SK-N-SH treated with all-trans-retinoic acid at 6 μM for 48 hours (cell line): ENCODE measurements at regions not wholly inside any gene's neighbourhood (a gene's known extent, or its start where the extent isn't known, plus 50 kb on each side); places are given as distances from the start of the nearest gene placed in this dataset.

Source experiments
- ARNTL ChIP-seq: fragments of 450-650 bp; formaldehyde crosslinking; IDR thresholded peaks from 2 replicates; pipeline ENCODE4 v1.5.0; 2020; ENCODE audit warnings: low read depth, mild to moderate bottlenecking, moderate library complexity, borderline replicate concordance
- BACH2 ChIP-seq: fragments of 250-450 bp; sonication (Bioruptor Pico); IDR thresholded peaks from 2 replicates; pipeline ENCODE4 v1.9.0; 2021; ENCODE audit warnings: mild to moderate bottlenecking, borderline replicate concordance
- ISL1 ChIP-seq: fragments of 250-450 bp; sonication (Bioruptor Pico); IDR thresholded peaks from 2 replicates; pipeline ENCODE4 v2.1.2; 2022; ENCODE audit warnings: mild to moderate bottlenecking, moderate library complexity
- OSR1 ChIP-seq: fragments of 250-450 bp; sonication (Bioruptor Pico); IDR thresholded peaks from 2 replicates; pipeline ENCODE4 v1.8.0; 2022; ENCODE audit warnings: moderate library complexity, mild to moderate bottlenecking, inconsistent platforms
- PPARA ChIP-seq: fragments of 250-450 bp; sonication (Bioruptor Pico); IDR thresholded peaks from 2 replicates; pipeline ENCODE4 v1.5.0; 2020; ENCODE audit warnings: mild to moderate bottlenecking, borderline replicate concordance
- RARB ChIP-seq: fragments of 250-450 bp; sonication (Bioruptor Pico); IDR thresholded peaks from 2 replicates; pipeline ENCODE4 v1.8.0; 2021; ENCODE audit warnings: mild to moderate bottlenecking, moderate library complexity
- SNAI2 ChIP-seq: fragments of 250-450 bp; sonication (Bioruptor Pico); IDR thresholded peaks from 2 replicates; pipeline ENCODE4 v1.5.0; 2020; ENCODE audit warnings: mild to moderate bottlenecking, moderate library complexity
- TCF4 ChIP-seq: fragments of 250-450 bp; sonication (Bioruptor Pico); IDR thresholded peaks from 2 replicates; pipeline ENCODE4 v1.8.0; 2021; ENCODE audit warnings: mild to moderate bottlenecking, moderate library complexity, borderline replicate concordance
- ZFP30 ChIP-seq: fragments of 450-650 bp; formaldehyde crosslinking; IDR thresholded peaks from 2 replicates; pipeline ENCODE4 v1.5.0; 2022; ENCODE audit warnings: mild to moderate bottlenecking, moderate library complexity
- ZNF8 ChIP-seq: fragments of 450-650 bp; formaldehyde crosslinking; IDR thresholded peaks from 2 replicates; pipeline ENCODE4 v1.5.0; 2020; ENCODE audit warnings: mild to moderate bottlenecking, moderate library complexity
- TF ChIP-seq, protein P1 (sequence below): fragments of 250-450 bp; sonication (Bioruptor Pico); IDR thresholded peaks from 2 replicates; pipeline ENCODE4 v1.5.0; 2020; ENCODE audit warnings: mild to moderate bottlenecking, moderate library complexity
- TF ChIP-seq, protein P2 (sequence below): fragments of 250-450 bp; sonication (Bioruptor Pico); IDR thresholded peaks from 2 replicates; pipeline ENCODE4 v1.5.1; 2021; ENCODE audit warnings: mild to moderate bottlenecking, moderate library complexity
- TF ChIP-seq, protein P3 (sequence below): fragments of 250-450 bp; sonication (Bioruptor Pico); IDR thresholded peaks from 2 replicates; pipeline ENCODE4 v1.5.1; 2020; ENCODE audit warnings: low read depth, mild to moderate bottlenecking, moderate library complexity
- TF ChIP-seq, protein P4 (sequence below): fragments of 250-450 bp; sonication (Bioruptor Pico); IDR thresholded peaks from 2 replicates; pipeline ENCODE4 v1.8.0; 2021; ENCODE audit warnings: low read depth, mild to moderate bottlenecking, moderate library complexity, borderline replicate concordance

DNA sequence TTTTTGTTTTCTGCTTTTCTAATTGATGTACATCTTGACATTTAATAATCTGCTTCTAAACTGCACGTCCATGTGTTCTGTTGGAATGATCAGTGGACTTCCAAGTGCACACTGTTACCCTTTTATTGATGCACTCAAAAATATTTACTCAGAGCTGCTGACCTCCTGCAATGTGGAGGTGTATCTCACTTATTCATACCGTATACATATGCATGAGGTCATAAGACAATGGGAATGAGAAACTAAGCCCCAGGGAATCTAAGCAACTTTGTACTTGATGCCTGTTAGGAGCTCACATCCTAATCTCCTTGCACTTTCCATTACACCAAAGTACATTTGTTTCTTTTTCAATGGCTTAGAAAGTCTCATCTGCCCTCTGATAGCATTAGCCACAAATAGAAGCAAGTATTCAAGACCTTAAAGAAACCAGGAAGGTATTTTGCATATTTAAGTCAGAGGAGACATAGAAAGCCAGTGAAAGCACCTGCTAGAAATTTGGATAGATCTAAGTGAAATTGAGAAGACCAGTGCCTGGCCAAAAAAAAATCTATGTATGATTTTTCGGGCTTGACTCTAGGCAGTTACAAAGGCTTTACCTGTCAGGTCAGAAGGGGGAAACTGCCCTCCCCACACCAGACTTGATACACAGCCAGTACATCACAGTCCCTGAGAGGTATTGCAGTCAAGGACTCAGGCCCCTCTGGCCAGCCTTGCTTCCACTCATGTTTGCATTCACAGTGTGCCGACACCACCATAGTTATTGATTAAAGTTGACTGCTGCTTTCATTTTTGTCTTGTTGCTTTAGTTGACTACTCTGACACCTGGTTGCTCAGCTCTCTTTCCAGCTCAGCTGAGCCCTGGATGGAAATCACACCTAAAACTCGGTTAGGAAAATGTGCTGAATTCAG is 391.7 kb upstream of the CYRIA start:
- TF ChIP-seq ISL1 (CRISPR knock-in tag) = no peak
- TF ChIP-seq ZFP30 (CRISPR knock-in tag) = no peak
- no peak for TF ChIP-seq PPARA
- TF ChIP-seq OSR1 (CRISPR knock-in tag) = no peak
- TF ChIP-seq TCF4 (CRISPR knock-in tag) = no peak
- TF ChIP-seq BACH2 (CRISPR knock-in tag) = no peak
- TF ChIP-seq ARNTL (CRISPR knock-in tag) = no peak
- TF ChIP-seq, protein P1, sequence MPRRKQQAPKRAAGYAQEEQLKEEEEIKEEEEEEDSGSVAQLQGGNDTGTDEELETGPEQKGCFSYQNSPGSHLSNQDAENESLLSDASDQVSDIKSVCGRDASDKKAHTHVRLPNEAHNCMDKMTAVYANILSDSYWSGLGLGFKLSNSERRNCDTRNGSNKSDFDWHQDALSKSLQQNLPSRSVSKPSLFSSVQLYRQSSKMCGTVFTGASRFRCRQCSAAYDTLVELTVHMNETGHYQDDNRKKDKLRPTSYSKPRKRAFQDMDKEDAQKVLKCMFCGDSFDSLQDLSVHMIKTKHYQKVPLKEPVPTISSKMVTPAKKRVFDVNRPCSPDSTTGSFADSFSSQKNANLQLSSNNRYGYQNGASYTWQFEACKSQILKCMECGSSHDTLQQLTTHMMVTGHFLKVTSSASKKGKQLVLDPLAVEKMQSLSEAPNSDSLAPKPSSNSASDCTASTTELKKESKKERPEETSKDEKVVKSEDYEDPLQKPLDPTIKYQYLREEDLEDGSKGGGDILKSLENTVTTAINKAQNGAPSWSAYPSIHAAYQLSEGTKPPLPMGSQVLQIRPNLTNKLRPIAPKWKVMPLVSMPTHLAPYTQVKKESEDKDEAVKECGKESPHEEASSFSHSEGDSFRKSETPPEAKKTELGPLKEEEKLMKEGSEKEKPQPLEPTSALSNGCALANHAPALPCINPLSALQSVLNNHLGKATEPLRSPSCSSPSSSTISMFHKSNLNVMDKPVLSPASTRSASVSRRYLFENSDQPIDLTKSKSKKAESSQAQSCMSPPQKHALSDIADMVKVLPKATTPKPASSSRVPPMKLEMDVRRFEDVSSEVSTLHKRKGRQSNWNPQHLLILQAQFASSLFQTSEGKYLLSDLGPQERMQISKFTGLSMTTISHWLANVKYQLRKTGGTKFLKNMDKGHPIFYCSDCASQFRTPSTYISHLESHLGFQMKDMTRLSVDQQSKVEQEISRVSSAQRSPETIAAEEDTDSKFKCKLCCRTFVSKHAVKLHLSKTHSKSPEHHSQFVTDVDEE (CRISPR knock-in tag) = no peak
- TF ChIP-seq, protein P2, sequence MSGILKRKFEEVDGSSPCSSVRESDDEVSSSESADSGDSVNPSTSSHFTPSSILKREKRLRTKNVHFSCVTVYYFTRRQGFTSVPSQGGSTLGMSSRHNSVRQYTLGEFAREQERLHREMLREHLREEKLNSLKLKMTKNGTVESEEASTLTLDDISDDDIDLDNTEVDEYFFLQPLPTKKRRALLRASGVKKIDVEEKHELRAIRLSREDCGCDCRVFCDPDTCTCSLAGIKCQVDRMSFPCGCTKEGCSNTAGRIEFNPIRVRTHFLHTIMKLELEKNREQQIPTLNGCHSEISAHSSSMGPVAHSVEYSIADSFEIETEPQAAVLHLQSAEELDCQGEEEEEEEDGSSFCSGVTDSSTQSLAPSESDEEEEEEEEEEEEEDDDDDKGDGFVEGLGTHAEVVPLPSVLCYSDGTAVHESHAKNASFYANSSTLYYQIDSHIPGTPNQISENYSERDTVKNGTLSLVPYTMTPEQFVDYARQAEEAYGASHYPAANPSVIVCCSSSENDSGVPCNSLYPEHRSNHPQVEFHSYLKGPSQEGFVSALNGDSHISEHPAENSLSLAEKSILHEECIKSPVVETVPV = no peak
- no peak for TF ChIP-seq RARB (CRISPR knock-in tag)
- no peak for TF ChIP-seq SNAI2 (CRISPR knock-in tag)
- TF ChIP-seq ZNF8 (CRISPR knock-in tag) = no peak
- TF ChIP-seq, protein P3, sequence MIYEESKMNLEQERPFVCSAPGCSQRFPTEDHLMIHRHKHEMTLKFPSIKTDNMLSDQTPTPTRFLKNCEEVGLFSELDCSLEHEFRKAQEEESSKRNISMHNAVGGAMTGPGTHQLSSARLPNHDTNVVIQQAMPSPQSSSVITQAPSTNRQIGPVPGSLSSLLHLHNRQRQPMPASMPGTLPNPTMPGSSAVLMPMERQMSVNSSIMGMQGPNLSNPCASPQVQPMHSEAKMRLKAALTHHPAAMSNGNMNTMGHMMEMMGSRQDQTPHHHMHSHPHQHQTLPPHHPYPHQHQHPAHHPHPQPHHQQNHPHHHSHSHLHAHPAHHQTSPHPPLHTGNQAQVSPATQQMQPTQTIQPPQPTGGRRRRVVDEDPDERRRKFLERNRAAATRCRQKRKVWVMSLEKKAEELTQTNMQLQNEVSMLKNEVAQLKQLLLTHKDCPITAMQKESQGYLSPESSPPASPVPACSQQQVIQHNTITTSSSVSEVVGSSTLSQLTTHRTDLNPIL (CRISPR knock-in tag) = no peak
- TF ChIP-seq, protein P4, sequence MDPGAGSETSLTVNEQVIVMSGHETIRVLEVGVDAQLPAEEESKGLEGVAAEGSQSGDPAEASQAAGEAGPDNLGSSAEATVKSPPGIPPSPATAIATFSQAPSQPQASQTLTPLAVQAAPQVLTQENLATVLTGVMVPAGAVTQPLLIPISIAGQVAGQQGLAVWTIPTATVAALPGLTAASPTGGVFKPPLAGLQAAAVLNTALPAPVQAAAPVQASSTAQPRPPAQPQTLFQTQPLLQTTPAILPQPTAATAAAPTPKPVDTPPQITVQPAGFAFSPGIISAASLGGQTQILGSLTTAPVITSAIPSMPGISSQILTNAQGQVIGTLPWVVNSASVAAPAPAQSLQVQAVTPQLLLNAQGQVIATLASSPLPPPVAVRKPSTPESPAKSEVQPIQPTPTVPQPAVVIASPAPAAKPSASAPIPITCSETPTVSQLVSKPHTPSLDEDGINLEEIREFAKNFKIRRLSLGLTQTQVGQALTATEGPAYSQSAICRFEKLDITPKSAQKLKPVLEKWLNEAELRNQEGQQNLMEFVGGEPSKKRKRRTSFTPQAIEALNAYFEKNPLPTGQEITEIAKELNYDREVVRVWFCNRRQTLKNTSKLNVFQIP (CRISPR knock-in tag) = no peak
